GM23338 (cell line): ENCODE measurements at regions not wholly inside any gene's neighbourhood (a gene's known extent, or its start where the extent isn't known, plus 50 kb on each side); places are given as distances from the start of the nearest gene placed in this dataset.

Experiments used
- ATAC-seq: fragments of 200-7000 bp; cut with Tn5 transposase; 3 replicates; pipeline ENCODE4 v1.9.1; 2020
- DNase-seq: peaks from one replicate; pipeline ENCODE4 v3.0.0-alpha.2; 2015; ENCODE audit warnings: low spot score
- H2AFZ ChIP-seq: fragments of 200-600 bp; sonication (generic); 2 replicates; pipeline ENCODE4 v1.8.0; 2016; ENCODE audit warnings: antibody characterized with exemption, mild to moderate bottlenecking, moderate library complexity
- H3F3A ChIP-seq: fragments of 200-600 bp; sonication (generic); replicated peaks from 2 replicates; pipeline ENCODE4 v1.8.0; 2017; ENCODE audit warnings: antibody characterized with exemption, mixed run types, low read depth
- H3K27ac ChIP-seq: fragments of 200-600 bp; sonication (generic); 2 replicates; pipeline ENCODE4 v1.6.1; 2016; ENCODE audit warnings: low read depth
- H3K27me3 ChIP-seq: fragments of 200-600 bp; sonication (generic); 2 replicates; pipeline ENCODE4 v1.8.0; 2016; ENCODE audit warnings: mild to moderate bottlenecking, mixed run types, moderate library complexity; ENCODE audit not compliant: insufficient read depth
- H3K36me3 ChIP-seq: fragments of 200-600 bp; sonication (generic); 2 replicates; pipeline ENCODE4 v1.8.0; 2016; ENCODE audit warnings: mild to moderate bottlenecking; ENCODE audit not compliant: insufficient read depth
- H3K4me1 ChIP-seq: fragments of 200-600 bp; sonication (generic); 2 replicates; pipeline ENCODE4 v1.8.0; 2016; ENCODE audit warnings: mild to moderate bottlenecking, moderate library complexity; ENCODE audit not compliant: insufficient read depth
- H3K4me2 ChIP-seq: fragments of 200-600 bp; sonication (generic); 2 replicates; pipeline ENCODE4 v1.7.1; 2017; ENCODE audit warnings: mixed run types
- H3K4me3 ChIP-seq: fragments of 200-600 bp; sonication (generic); 2 replicates; pipeline ENCODE4 v1.6.1; 2016; ENCODE audit warnings: mixed run types
- H3K79me2 ChIP-seq: fragments of 200-600 bp; sonication (generic); replicated peaks from 2 replicates; pipeline ENCODE4 v1.8.0; 2017; ENCODE audit warnings: mild to moderate bottlenecking; ENCODE audit not compliant: insufficient read depth
- H3K9me2 ChIP-seq: fragments of 200-600 bp; sonication (generic); 2 replicates; pipeline ENCODE4 v1.8.0; 2017; ENCODE audit not compliant: insufficient read depth
- H4K20me1 ChIP-seq: fragments of 200-600 bp; sonication (generic); replicated peaks from 2 replicates; pipeline ENCODE4 v1.8.0; 2017; ENCODE audit warnings: mild to moderate bottlenecking; ENCODE audit not compliant: insufficient read depth
- H3K27ac Mint-ChIP-seq: 2 replicates; pipeline ENCODE4 v1.8.0; 2020; ENCODE audit warnings: inconsistent platforms, mild to moderate bottlenecking, moderate library complexity, mixed read lengths
- H3K27me3 Mint-ChIP-seq: 3 replicates; pipeline ENCODE4 v1.8.0; 2022; ENCODE audit warnings: low read depth, mild to moderate bottlenecking, moderate library complexity, mixed read lengths, inconsistent platforms; ENCODE audit not compliant: insufficient read depth, poor library complexity
- H3K36me3 Mint-ChIP-seq: 3 replicates; pipeline ENCODE4 v1.8.0; 2021; ENCODE audit warnings: low read depth, mild to moderate bottlenecking, inconsistent platforms, moderate library complexity, mixed read lengths
- H3K4me1 Mint-ChIP-seq: 3 replicates; pipeline ENCODE4 v1.8.0; 2020; ENCODE audit warnings: mild to moderate bottlenecking, inconsistent platforms, mixed read lengths
- H3K4me3 Mint-ChIP-seq: 3 replicates; pipeline ENCODE4 v1.8.0; 2021; ENCODE audit warnings: moderate library complexity, mild to moderate bottlenecking, inconsistent platforms, mixed read lengths
- H3K9me3 Mint-ChIP-seq: 3 replicates; pipeline ENCODE4 v1.8.0; 2020; ENCODE audit warnings: moderate library complexity, mild to moderate bottlenecking, inconsistent platforms, mixed read lengths
- CREB1 ChIP-seq: fragments of 250-450 bp; sonication (Bioruptor Pico); IDR thresholded peaks from 2 replicates; pipeline ENCODE4 v1.5.0; 2020; ENCODE audit warnings: low read depth, mild to moderate bottlenecking, moderate library complexity
- EZH2 ChIP-seq: fragments of 200-600 bp; sonication (generic); IDR thresholded peaks from one replicate; pipeline ENCODE4 v1.8.0; 2017; ENCODE audit warnings: antibody characterized with exemption, mild to moderate bottlenecking, low read depth; ENCODE audit not compliant: unreplicated experiment
- EZH2phosphoT487 ChIP-seq: fragments of 200-600 bp; sonication (generic); IDR thresholded peaks from one replicate; pipeline ENCODE4 v1.8.1; 2018; ENCODE audit warnings: antibody characterized with exemption; ENCODE audit not compliant: unreplicated experiment
- JUNB ChIP-seq: IDR thresholded peaks from one replicate; pipeline ENCODE4 v1.6.1; 2016; ENCODE audit warnings: antibody characterized with exemption; ENCODE audit not compliant: unreplicated experiment
- NANOG ChIP-seq: IDR thresholded peaks from 2 replicates; pipeline ENCODE4 v1.6.1; 2016; ENCODE audit warnings: antibody characterized with exemption, borderline replicate concordance
- POLR2AphosphoS5 ChIP-seq: IDR thresholded peaks from 2 replicates; pipeline ENCODE4 v1.6.1; 2016; ENCODE audit warnings: antibody characterized with exemption, low read depth
- STAT1 ChIP-seq: IDR thresholded peaks from one replicate; pipeline ENCODE4 v1.6.1; 2016; ENCODE audit warnings: antibody characterized with exemption; ENCODE audit not compliant: unreplicated experiment
- ZNF114 ChIP-seq: fragments of 250-450 bp; sonication (Bioruptor Pico); IDR thresholded peaks from 2 replicates; pipeline ENCODE4 v1.5.0; 2020; ENCODE audit warnings: mild to moderate bottlenecking, moderate library complexity
- ZNF331 ChIP-seq: fragments of 250-450 bp; sonication (Bioruptor Pico); IDR thresholded peaks from 2 replicates; pipeline ENCODE4 v1.5.0; 2020; ENCODE audit warnings: low read depth, mild to moderate bottlenecking, moderate library complexity
- TF ChIP-seq, protein P1 (sequence below): IDR thresholded peaks from 2 replicates; pipeline ENCODE4 v1.6.1; 2016; ENCODE audit warnings: antibody characterized with exemption
- TF ChIP-seq, protein P2 (sequence below): IDR thresholded peaks from one replicate; pipeline ENCODE4 v1.6.1; 2018; ENCODE audit warnings: antibody characterized with exemption; ENCODE audit not compliant: unreplicated experiment
- TF ChIP-seq, protein P3 (sequence below): fragments of 250-450 bp; sonication (Bioruptor Pico); IDR thresholded peaks from 2 replicates; pipeline ENCODE4 v1.5.0; 2020; ENCODE audit warnings: mild to moderate bottlenecking, moderate library complexity
- TF ChIP-seq, protein P4 (sequence below), 2 experiments: fragments of 200-600 bp in 1 of 2; sonication (generic) in 1 of 2; conservative IDR thresholded peaks; 2 replicates each; pipeline versions ENCODE4 v1.5.1 to v1.6.1; 2016 to 2017; ENCODE audit warnings: antibody characterized with exemption in 2 of 2, low read depth in 2 of 2, mild to moderate bottlenecking in 2 of 2, moderate library complexity in 1 of 2

DNA sequence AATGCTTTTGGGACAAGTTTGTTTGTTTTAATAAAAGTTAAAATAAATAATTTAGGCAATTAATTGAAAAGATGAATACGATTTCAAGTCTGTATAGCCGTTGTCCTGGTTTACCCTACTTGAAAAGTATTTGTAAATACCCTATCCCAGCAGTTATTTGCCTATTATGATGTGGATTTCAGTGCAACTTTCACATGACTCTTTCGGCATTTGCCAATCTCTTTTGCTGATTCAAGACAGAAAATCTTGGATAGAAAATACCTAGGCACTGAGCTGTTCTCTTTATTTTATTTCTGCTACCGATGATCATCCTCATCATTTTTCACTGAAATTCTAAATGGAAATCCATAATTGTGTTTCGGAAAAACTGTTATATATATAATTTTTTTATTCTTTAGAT is 125.9 kb upstream of the FZD8 start:
- peaks cover 18% of the 10 kb centered on the region for H3K4me1 Mint-ChIP-seq
- Histone ChIP-seq H3K27me3 (no peaks in the 10 kb centered on the region), H2AFZ (no peak overlapping the region), H3K4me1 (peaks cover 13% of the 10 kb centered on the region), H3K4me3 (no peak overlapping the region), H4K20me1 (no peaks in the 10 kb centered on the region), H3K36me3 (no peaks in the 10 kb centered on the region), H3K9me2 (no peaks in the 10 kb centered on the region), H3F3A (no peaks in the 10 kb centered on the region), H3K27ac (no peak overlapping the region), H3K4me2 (no peak overlapping the region), H3K79me2 (no peaks in the 10 kb centered on the region)
- no peak for ATAC-seq
- no peaks in the 10 kb centered on the region for H3K9me3 Mint-ChIP-seq
- TF ChIP-seq NANOG (no peak), EZH2 (no peak), STAT1 (no peak), ZNF114 (no peak), JUNB (no peak), CREB1 (CRISPR knock-in tag) (no peak), EZH2phosphoT487 (no peak), POLR2AphosphoS5 (no peak), ZNF331 (no peak)
- TF ChIP-seq, protein P1, sequence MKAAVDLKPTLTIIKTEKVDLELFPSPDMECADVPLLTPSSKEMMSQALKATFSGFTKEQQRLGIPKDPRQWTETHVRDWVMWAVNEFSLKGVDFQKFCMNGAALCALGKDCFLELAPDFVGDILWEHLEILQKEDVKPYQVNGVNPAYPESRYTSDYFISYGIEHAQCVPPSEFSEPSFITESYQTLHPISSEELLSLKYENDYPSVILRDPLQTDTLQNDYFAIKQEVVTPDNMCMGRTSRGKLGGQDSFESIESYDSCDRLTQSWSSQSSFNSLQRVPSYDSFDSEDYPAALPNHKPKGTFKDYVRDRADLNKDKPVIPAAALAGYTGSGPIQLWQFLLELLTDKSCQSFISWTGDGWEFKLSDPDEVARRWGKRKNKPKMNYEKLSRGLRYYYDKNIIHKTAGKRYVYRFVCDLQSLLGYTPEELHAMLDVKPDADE = no peak
- TF ChIP-seq, protein P2, sequence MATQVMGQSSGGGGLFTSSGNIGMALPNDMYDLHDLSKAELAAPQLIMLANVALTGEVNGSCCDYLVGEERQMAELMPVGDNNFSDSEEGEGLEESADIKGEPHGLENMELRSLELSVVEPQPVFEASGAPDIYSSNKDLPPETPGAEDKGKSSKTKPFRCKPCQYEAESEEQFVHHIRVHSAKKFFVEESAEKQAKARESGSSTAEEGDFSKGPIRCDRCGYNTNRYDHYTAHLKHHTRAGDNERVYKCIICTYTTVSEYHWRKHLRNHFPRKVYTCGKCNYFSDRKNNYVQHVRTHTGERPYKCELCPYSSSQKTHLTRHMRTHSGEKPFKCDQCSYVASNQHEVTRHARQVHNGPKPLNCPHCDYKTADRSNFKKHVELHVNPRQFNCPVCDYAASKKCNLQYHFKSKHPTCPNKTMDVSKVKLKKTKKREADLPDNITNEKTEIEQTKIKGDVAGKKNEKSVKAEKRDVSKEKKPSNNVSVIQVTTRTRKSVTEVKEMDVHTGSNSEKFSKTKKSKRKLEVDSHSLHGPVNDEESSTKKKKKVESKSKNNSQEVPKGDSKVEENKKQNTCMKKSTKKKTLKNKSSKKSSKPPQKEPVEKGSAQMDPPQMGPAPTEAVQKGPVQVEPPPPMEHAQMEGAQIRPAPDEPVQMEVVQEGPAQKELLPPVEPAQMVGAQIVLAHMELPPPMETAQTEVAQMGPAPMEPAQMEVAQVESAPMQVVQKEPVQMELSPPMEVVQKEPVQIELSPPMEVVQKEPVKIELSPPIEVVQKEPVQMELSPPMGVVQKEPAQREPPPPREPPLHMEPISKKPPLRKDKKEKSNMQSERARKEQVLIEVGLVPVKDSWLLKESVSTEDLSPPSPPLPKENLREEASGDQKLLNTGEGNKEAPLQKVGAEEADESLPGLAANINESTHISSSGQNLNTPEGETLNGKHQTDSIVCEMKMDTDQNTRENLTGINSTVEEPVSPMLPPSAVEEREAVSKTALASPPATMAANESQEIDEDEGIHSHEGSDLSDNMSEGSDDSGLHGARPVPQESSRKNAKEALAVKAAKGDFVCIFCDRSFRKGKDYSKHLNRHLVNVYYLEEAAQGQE = no peak
- TF ChIP-seq, protein P3, sequence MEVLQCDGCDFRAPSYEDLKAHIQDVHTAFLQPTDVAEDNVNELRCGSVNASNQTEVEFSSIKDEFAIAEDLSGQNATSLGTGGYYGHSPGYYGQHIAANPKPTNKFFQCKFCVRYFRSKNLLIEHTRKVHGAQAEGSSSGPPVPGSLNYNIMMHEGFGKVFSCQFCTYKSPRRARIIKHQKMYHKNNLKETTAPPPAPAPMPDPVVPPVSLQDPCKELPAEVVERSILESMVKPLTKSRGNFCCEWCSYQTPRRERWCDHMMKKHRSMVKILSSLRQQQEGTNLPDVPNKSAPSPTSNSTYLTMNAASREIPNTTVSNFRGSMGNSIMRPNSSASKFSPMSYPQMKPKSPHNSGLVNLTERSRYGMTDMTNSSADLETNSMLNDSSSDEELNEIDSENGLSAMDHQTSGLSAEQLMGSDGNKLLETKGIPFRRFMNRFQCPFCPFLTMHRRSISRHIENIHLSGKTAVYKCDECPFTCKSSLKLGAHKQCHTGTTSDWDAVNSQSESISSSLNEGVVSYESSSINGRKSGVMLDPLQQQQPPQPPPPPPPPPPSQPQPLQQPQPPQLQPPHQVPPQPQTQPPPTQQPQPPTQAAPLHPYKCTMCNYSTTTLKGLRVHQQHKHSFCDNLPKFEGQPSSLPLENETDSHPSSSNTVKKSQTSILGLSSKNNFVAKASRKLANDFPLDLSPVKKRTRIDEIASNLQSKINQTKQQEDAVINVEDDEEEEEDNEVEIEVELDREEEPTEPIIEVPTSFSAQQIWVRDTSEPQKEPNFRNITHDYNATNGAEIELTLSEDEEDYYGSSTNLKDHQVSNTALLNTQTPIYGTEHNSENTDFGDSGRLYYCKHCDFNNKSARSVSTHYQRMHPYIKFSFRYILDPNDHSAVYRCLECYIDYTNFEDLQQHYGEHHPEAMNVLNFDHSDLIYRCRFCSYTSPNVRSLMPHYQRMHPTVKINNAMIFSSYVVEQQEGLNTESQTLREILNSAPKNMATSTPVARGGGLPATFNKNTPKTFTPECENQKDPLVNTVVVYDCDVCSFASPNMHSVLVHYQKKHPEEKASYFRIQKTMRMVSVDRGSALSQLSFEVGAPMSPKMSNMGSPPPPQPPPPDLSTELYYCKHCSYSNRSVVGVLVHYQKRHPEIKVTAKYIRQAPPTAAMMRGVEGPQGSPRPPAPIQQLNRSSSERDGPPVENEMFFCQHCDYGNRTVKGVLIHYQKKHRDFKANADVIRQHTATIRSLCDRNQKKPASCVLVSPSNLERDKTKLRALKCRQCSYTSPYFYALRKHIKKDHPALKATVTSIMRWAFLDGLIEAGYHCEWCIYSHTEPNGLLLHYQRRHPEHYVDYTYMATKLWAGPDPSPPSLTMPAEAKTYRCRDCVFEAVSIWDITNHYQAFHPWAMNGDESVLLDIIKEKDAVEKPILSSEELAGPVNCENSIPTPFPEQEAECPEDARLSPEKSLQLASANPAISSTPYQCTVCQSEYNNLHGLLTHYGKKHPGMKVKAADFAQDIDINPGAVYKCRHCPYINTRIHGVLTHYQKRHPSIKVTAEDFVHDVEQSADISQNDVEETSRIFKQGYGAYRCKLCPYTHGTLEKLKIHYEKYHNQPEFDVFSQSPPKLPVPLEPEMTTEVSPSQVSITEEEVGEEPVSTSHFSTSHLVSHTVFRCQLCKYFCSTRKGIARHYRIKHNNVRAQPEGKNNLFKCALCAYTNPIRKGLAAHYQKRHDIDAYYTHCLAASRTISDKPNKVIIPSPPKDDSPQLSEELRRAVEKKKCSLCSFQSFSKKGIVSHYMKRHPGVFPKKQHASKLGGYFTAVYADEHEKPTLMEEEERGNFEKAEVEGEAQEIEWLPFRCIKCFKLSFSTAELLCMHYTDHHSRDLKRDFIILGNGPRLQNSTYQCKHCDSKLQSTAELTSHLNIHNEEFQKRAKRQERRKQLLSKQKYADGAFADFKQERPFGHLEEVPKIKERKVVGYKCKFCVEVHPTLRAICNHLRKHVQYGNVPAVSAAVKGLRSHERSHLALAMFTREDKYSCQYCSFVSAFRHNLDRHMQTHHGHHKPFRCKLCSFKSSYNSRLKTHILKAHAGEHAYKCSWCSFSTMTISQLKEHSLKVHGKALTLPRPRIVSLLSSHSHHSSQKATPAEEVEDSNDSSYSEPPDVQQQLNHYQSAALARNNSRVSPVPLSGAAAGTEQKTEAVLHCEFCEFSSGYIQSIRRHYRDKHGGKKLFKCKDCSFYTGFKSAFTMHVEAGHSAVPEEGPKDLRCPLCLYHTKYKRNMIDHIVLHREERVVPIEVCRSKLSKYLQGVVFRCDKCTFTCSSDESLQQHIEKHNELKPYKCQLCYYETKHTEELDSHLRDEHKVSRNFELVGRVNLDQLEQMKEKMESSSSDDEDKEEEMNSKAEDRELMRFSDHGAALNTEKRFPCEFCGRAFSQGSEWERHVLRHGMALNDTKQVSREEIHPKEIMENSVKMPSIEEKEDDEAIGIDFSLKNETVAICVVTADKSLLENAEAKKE (CRISPR knock-in tag) = no peak
- TF ChIP-seq, protein P4, sequence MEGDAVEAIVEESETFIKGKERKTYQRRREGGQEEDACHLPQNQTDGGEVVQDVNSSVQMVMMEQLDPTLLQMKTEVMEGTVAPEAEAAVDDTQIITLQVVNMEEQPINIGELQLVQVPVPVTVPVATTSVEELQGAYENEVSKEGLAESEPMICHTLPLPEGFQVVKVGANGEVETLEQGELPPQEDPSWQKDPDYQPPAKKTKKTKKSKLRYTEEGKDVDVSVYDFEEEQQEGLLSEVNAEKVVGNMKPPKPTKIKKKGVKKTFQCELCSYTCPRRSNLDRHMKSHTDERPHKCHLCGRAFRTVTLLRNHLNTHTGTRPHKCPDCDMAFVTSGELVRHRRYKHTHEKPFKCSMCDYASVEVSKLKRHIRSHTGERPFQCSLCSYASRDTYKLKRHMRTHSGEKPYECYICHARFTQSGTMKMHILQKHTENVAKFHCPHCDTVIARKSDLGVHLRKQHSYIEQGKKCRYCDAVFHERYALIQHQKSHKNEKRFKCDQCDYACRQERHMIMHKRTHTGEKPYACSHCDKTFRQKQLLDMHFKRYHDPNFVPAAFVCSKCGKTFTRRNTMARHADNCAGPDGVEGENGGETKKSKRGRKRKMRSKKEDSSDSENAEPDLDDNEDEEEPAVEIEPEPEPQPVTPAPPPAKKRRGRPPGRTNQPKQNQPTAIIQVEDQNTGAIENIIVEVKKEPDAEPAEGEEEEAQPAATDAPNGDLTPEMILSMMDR (conservative IDR thresholded peaks at IDR 0.05; ENCODE audit: low read depth in 2 of 2) = no peak
- no peak overlapping the region for H3K4me3 Mint-ChIP-seq
- DNase-seq = no peak
- no peaks in the 10 kb centered on the region for H3K36me3 Mint-ChIP-seq
- no peak overlapping the region for H3K27ac Mint-ChIP-seq
- H3K27me3 Mint-ChIP-seq = peaks cover 8% of the 10 kb centered on the region
